ENCODE measurements at regions not wholly inside any gene's neighbourhood (a gene's known extent, or its start where the extent isn't known, plus 50 kb on each side); places are given as distances from the start of the nearest gene placed in this dataset.
"Not testable (repeated sequence)": the region's sequence is repeated elsewhere in the genome, so short reads cannot be mapped to it uniquely, and the experiment has no call there.

GRCh38 chr1:185526-185925, 266.0 kb downstream of the OR4F29 start:
- H3K27ac ChIP-seq; H3K36me3 ChIP-seq (ENCODE audit: low read depth); DNase-seq; H3K9me2 ChIP-seq (ENCODE audit: insufficient read depth); intact Hi-C loops (cut with micrococcal nuclease; ENCODE audit: unreplicated experiment); H3K4me1 ChIP-seq (replicated peaks; ENCODE audit: insufficient read depth); H3K4me3 ChIP-seq; H3K9me3 ChIP-seq (ENCODE audit: insufficient read depth, low read depth); H2AFZ ChIP-seq; H4K20me1 ChIP-seq (ENCODE audit: insufficient read depth); BruUV-seq (replicated peaks); H3K27me3 ChIP-seq (ENCODE audit: insufficient read depth, low read depth); H3F3A ChIP-seq (ENCODE audit: insufficient read depth, low read depth); H3K79me2 ChIP-seq (ENCODE audit: low read depth); POLR2A ChIA-PET (ENCODE audit: unreplicated experiment); CTCF ChIA-PET; H3K4me2 ChIP-seq: not testable (repeated sequence)

- peak in 1 of 2 experiments; percentile 37 for DNase-seq
- POLR2A ChIA-PET (ENCODE audit: unreplicated experiment); H3K36me3 ChIP-seq (ENCODE audit: low read depth); H3K4me3 ChIP-seq; H3K27ac ChIP-seq; H4K20me1 ChIP-seq (ENCODE audit: insufficient read depth); H3K9me2 ChIP-seq (ENCODE audit: insufficient read depth); H3K27me3 ChIP-seq (ENCODE audit: insufficient read depth, low read depth); H3K4me2 ChIP-seq; H3K9me3 ChIP-seq (ENCODE audit: insufficient read depth, low read depth); H3K79me2 ChIP-seq (ENCODE audit: low read depth); intact Hi-C loops (cut with micrococcal nuclease; ENCODE audit: unreplicated experiment); H3K4me1 ChIP-seq (replicated peaks; ENCODE audit: insufficient read depth); H2AFZ ChIP-seq; H3F3A ChIP-seq (ENCODE audit: insufficient read depth, low read depth); BruUV-seq (replicated peaks); CTCF ChIA-PET: not testable (repeated sequence)
These were observed 267.2 kb downstream of the OR4F29 start for GRCh38 chr1:184336-184686.

GRCh38 chr1:183620-184335, 267.7 kb downstream of the OR4F29 start:
- H3K27ac ChIP-seq; H3K79me2 ChIP-seq (ENCODE audit: low read depth); BruUV-seq (replicated peaks); CTCF ChIA-PET; H3K4me2 ChIP-seq; DNase-seq; H3K4me1 ChIP-seq (replicated peaks; ENCODE audit: insufficient read depth); H3K9me3 ChIP-seq (ENCODE audit: insufficient read depth, low read depth); H3K4me3 ChIP-seq; POLR2A ChIA-PET (ENCODE audit: unreplicated experiment); intact Hi-C loops (cut with micrococcal nuclease; ENCODE audit: unreplicated experiment); H3K36me3 ChIP-seq (ENCODE audit: low read depth); H3F3A ChIP-seq (ENCODE audit: insufficient read depth, low read depth); H3K27me3 ChIP-seq (ENCODE audit: insufficient read depth, low read depth); H4K20me1 ChIP-seq (ENCODE audit: insufficient read depth); H2AFZ ChIP-seq; H3K9me2 ChIP-seq (ENCODE audit: insufficient read depth): not testable (repeated sequence)

- H2AFZ ChIP-seq; H4K20me1 ChIP-seq (ENCODE audit: insufficient read depth); H3K4me3 ChIP-seq; H3K9me2 ChIP-seq (ENCODE audit: insufficient read depth); BruUV-seq (replicated peaks); DNase-seq; H3K4me2 ChIP-seq; H3K27ac ChIP-seq; H3K79me2 ChIP-seq (ENCODE audit: low read depth); H3K4me1 ChIP-seq (replicated peaks; ENCODE audit: insufficient read depth); H3K27me3 ChIP-seq (ENCODE audit: insufficient read depth, low read depth); H3F3A ChIP-seq (ENCODE audit: insufficient read depth, low read depth); intact Hi-C loops (cut with micrococcal nuclease; ENCODE audit: unreplicated experiment); H3K9me3 ChIP-seq (ENCODE audit: insufficient read depth, low read depth); H3K36me3 ChIP-seq (ENCODE audit: low read depth); POLR2A ChIA-PET (ENCODE audit: unreplicated experiment); CTCF ChIA-PET: not testable (repeated sequence)
These were observed 268.4 kb downstream of the OR4F29 start for GRCh38 chr1:183081-183480.

GRCh38 chr1:182631-183030, 268.8 kb downstream of the OR4F29 start:
- H3K9me3 ChIP-seq (ENCODE audit: insufficient read depth, low read depth); H3K4me2 ChIP-seq; POLR2A ChIA-PET (ENCODE audit: unreplicated experiment); H3K36me3 ChIP-seq (ENCODE audit: low read depth); intact Hi-C loops (cut with micrococcal nuclease; ENCODE audit: unreplicated experiment); CTCF ChIA-PET; H3K79me2 ChIP-seq (ENCODE audit: low read depth); BruUV-seq (replicated peaks); H3K4me3 ChIP-seq; DNase-seq; H3K9me2 ChIP-seq (ENCODE audit: insufficient read depth); H3F3A ChIP-seq (ENCODE audit: insufficient read depth, low read depth); H2AFZ ChIP-seq; H3K27me3 ChIP-seq (ENCODE audit: insufficient read depth, low read depth); H4K20me1 ChIP-seq (ENCODE audit: insufficient read depth); H3K4me1 ChIP-seq (replicated peaks; ENCODE audit: insufficient read depth); H3K27ac ChIP-seq: not testable (repeated sequence)

Data from PC-9 (cell line).